NCI-H345 treated with DMSO at 0.1 percent for 48 hours (cell line): ENCODE measurements at regions not wholly inside any gene's neighbourhood (a gene's known extent, or its start where the extent isn't known, plus 50 kb on each side); places are given as distances from the start of the nearest gene placed in this dataset.

Experiments
- DNase-seq: peaks from one replicate; lab custom pipeline; 2025; ENCODE audit not compliant: unreplicated experiment; lab: John Stamatoyannopoulos, UW

DNA sequence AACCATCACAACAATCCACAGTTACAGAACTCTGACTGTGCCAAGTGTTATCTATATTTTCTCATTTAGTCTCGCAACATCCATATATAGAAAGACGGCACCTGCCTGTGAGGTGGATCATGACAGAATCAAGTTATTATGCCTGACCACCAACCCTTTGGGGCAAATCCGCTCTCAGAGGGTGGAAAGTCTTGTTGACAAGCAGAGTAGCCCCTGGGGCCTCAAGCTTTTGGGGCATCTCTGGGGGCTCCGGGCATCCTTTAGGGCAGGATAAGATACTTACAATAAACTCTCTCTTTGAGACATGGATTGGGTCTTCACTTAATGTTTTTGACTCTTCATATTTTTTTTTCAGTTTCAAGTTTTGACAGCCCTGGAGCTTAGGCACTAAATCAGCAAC is 150.5 kb upstream of the NAV2 start:
- DNase-seq = no peak

DNA sequence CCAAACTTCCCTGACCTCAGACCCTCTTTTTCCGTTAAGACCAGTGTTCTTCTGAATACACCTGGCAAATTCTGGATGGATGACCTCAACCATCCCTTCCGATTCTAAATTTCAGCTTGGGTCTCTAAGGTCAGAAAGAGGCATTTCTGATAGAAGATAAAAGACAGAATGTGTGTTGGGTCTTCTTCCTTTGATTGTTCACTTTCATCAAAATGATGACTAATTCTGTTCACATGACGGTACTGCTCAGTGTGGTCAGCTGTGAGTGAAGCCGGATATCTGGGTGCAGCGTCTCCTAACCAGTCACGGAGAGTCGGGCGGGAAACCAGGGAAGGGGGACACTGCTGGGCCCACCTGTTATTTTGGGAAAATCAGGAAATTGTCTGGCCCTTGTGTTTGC is 151.6 kb upstream of the NAV2 start:
- no peak for DNase-seq

- DNase-seq = no peak
Measured at GRCh38 chr11:19560156-19560555, 152.5 kb upstream of the NAV2 start.

DNA sequence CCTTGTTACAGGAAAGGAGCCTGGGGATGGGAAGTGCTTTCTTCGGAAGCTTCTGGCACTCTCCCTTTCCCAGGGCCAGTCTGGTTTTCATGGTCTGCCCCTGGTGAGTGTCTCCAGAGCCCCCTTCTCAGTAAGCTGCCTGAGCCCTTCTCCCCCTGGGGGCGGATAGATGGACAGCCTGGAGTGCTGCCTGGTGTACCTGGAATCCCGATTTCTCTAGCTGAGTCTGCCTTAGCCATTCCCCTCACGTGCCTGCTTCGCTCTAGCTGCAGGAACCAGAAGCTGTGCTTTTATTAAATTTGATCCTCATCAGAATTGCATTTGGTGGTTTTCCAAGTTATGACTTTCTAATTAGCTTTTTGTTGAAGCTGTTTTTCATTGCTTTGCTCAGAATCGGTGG is 152.9 kb upstream of the NAV2 start:
- DNase-seq = no peak

DNA sequence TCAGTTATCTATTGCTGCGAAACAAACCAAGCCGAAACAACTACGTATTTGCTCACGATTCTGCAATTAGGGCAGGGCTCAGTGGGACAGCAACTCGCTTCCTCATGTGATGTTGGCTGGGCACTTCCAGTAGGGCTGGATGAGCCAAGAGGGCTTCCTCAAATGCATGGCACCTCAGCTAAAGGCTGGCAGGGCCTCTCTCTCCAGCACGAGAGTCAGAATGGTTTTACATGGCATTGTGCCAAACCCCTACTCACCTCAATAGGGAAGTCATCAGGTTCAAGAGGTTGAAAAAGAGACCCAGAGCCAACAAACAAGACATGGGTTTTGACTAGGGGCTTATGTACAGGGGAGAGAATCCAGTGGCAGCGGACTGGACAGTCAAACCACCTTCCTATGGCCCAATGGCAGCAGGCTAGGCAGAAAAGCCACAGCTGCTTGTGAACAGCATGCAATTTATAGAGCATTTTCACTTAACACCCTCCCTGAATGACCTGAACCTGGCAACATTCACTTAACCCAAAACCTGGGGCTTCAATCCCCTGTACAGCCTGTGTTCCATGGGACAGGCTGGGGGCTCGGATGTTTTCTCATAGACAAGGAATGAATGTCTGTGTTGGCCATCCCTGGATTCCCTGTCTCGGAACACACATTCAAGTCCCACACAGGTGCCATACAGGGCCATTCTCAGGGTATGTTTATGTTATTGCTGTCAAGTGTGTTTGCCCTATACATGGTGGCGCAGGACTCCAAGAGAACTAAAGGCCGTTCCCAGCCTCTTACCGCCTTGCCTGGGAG is 154.2 kb upstream of the NAV2 start:
- peak; percentile 4 for DNase-seq

DNA sequence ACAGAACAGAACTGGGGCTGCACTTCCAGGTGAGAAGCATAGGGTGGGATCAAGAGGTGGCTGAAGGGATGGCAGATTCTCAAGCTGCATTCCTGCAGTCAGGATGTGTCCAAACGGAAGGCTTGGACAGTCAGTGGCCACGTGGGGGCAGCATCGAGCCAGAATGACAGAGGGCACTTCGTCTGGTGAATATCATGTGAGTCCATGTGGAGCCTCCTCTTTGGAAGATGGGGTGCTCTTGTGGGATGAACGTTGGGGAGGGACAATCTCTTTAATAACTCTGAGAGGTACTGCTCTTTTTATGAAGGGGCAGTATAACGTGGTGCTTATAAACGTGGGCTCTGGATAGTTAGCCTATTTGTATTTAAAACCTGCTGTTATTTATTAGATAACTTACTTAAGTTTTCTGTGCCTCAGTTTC is 154.9 kb upstream of the NAV2 start:
- no peak for DNase-seq

DNA sequence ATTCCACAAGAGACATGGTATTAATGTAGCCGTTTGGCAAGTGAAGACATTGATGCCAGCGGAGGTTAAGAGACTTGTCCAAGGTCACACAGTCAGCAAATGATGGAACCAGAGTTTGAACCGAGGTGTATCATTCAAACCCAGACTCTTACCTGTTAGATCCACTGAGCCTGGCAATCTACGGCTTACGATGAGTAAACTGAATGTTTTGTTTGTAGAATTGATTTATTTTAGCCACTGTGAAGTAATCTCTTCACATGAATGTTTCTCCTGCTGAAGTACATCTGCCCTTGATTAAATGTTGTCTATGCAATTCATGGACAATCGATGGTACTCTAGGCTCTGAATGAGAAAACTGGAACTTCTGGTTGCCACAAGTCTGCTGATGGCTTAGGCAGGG is 155.5 kb upstream of the NAV2 start:
- DNase-seq = no peak

GRCh38 chr11:19555266-19555665 is 157.4 kb upstream of the NAV2 start:
- DNase-seq = no peak

DNA sequence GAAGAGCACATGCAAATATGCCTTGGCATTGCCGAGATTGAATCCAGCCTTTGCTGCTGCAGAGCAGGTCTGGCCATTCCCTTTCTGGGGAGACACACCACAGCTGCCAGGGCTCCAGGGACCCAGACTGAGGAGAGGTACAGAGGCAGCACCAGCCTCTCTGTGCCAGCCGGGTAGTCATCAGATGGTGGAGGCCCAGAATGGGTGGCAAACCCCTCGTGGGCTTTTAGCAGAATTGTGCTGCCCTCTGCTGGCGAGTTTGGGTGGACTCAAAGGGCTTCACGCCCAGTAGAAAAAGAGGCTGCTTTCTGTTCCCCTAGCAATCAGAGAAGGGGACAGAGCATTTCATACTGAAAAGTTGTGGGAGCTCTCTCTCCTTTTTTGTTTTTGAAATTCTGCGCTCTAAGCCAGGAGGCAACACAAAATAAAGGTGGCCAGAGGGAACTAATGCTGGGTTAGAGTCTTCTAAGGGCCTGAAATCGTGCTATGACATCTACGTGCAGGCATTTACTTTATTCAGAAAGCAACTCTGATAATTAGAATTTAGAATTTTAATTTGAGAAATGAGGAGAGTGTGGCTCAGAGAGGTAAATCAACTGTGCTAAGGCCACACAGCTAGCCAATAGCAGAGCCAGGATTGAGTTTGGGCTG is 158.8 kb upstream of the NAV2 start:
- DNase-seq = peak; percentile 65

DNA sequence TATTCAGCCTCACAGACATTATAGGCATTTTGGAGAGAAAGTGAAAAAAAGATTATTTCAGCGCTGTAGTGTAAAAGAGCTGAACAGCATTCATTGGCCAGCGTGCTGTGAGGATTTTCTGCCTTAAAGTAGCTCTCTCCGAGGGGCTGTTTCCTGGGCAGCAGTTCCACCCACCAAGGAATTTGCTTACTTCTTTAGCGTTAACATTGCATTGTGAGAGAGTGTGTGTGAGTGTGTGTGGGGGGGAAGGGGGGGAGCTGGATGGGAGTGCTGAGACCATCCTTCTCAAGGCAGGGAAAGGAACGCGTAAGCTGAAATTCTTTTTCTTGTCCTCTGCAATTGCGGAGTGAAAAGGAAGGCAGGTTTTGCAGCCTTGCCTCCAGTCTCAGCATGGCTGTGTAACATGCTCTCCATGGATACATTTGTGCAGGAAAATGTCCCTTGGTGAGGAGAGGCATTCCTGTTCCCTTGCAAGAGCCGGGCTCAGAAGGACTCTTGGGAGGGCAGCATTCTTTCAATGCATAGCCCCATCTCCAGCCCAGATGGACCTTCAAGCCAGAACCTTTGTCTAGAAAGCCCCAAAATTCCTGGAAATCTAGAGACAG is 159.9 kb upstream of the NAV2 start:
- DNase-seq = no peak

- no peak for DNase-seq
Measured at GRCh38 chr11:19552161-19552560, 160.5 kb upstream of the NAV2 start.

GRCh38 chr11:19551457-19551856 is 161.2 kb upstream of the NAV2 start:
- no peak for DNase-seq

DNA sequence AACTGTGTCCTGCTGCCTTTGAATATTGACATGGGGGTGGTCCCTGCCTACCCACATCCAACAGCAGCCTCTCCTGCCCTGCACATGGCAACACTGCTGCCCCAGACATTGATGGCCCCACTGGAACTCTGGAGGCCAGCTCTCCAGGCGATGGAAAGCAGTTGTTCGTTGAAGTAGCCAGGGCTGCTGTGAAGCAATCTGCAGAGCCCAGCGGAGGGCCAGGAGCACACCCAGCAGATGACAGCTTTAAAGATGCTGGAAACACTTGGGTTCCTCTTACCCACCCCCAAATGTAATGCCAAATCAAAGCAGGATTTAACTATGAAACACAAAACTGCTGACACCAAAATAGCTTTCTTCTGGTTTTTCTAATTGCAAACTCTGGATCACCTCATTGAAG is 165.6 kb upstream of the NAV2 start:
- no peak for DNase-seq

- DNase-seq = no peak
Measured at GRCh38 chr11:19546325-19546724, 166.3 kb upstream of the NAV2 start.

- no peak for DNase-seq
Measured at GRCh38 chr11:19541521-19542049, 171.1 kb upstream of the NAV2 start.

DNA sequence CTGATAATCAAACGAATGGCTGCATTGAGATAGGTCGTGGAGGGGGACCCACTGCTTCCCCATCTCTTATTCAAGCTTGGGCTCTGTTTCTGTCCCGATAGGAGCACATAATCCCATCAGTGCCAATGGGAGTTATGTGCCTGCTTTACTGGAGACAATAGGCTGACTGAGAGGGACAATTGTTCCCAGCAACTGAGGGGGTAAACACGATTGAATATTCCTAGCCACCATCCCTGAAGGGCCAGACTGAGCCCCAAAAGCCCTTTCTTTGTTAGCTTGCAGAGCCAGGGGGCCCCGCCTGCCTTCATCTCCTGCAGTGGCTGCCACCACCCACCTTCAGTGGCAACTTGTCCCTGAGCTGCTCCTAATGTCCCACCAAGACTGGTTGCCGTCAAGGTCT is 172.8 kb upstream of the NAV2 start:
- DNase-seq = no peak

GRCh38 chr11:19537803-19538453 is 174.7 kb upstream of the NAV2 start:
- no peak for DNase-seq

DNA sequence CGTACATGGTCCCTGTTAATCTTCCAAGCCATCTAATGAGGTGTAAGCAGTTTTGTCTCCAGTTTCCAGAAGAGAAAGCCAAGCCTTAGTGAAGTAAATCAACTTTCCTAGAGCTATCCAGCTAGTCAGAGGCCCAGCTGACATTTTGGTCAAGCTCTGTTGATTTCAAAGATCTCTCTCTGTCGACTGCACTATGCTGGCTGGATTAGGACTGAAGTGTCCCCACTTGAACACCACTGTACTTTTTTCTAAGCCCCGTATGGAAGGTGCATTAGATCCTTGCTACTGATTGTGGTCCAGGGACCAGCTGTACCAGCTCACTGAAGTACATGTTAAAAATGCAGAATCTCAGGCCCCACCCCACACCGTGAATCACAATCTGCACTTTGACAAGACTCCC is 176.5 kb upstream of the NAV2 start:
- DNase-seq = no peak

DNA sequence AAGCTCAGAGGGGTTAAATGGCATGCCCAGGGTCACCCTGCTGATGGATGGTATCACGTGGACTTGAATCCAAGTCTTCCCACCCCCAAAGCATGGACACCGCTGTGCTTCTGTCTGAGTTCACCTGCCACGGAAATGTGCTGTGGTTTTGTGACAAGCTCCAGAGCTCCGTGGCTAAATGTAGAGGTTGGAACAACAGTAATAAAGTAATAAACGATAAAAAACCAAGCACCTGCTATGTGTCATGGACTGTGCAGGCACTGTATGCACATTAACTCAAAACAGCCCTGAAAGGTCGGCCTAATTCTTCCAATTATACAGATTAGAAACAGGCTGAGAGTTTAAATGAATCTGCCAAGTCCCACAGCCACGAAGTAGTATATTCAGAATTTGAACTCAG is 182.1 kb upstream of the NAV2 start:
- DNase-seq = no peak

- no peak for DNase-seq
Measured at GRCh38 chr11:19526119-19526518, 186.5 kb upstream of the NAV2 start.

- DNase-seq = no peak
Measured at GRCh38 chr11:19525714-19526113, 186.9 kb upstream of the NAV2 start.

DNA sequence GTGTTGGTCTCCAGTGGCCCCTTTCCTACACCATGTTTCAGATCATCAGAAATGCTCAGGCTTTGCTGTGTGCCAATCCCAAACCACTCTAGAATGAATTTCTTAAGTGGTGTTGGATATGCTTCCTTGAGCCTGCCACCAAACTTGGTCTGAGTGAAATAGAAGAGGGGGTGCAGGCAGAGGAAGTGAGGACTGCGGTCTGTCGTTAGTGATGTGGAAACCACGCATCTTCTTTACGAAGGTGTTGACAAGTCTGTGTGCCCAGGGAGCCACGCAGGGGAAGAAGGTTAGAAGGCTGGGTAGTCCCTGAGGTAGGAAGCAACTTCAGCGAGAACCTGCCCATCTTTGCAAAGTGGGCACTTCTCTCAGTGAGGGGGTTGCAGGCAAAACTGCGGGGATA is 187.4 kb upstream of the NAV2 start:
- DNase-seq = no peak
